ENCODE measurements at regions not wholly inside any gene's neighbourhood (a gene's known extent, or its start where the extent isn't known, plus 50 kb on each side); places are given as distances from the start of the nearest gene placed in this dataset.
"Not testable (repeated sequence)": the region's sequence is repeated elsewhere in the genome, so short reads cannot be mapped to it uniquely, and the experiment has no call there.

DNA sequence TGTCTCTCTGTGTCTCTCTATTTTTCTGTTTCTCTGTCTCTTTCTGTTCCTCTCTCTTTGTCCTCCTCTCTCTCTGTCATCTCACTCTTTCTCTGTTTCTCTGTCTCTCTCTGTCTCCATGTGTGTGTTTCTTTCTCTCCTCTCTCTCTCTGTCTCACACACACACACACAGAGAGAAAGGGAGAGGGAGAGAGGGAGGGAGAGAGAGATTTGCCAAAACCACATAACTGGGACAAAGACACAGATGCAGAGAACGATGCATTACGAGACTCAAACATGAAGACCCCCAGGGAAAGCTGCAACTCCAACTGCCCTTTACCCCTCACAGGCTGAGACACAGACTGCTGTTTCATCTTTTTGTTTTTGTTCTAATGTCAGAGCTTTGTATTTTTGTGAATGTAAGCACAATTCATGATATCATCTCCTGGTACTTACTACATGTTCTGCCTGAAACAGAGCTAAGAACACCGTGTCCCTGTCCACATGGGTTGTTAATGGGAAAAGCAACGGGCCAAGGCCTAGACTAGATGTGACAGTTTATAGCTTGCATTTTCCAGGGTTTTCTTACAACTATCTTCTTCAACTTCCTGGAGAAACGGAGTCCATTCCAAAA is 177.1 kb upstream of the ARID1B start:
- no peak for DNase-seq

DNA sequence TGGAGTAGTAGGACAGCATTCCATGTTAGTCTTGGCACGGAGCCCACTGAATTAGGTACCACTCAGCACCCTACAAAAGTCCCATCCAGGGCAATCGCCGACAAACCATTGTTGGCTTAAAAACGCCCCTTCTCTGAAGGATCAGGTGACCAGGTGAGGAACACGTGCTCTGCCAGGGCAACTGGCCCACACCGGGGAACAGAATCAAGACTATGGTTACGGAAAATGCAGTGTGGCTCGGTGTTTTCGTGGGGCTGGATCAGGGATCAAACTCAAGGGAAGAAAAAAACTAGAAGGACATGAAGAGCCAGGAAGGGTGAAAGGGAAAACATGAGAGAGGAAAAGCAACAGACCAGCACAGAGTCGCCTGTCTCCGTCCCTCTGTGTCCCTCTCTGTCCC is 177.8 kb upstream of the ARID1B start:
- no peak for DNase-seq

DNA sequence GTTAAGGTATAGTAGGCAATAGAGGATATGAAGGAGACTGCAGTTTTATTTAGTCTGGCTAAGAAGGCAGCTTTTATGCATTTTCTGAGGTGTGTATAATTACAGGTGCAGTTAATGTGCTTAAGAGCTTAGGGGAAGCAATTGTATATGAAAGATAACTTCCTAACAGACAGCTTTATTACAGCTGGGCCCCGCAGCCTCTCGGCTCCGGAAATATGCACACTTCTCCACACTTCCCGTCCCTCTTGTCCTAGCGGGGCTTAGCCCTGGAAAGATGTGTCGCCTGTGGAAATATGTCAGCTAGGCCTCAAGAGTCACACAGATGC is 178.4 kb upstream of the ARID1B start:
- DNase-seq = peak; percentile 64

GRCh38 chr6:156598071-156598854 is 178.9 kb upstream of the ARID1B start:
- DNase-seq = no peak

GRCh38 chr6:156597095-156597494 is 180.1 kb upstream of the ARID1B start:
- no peak for DNase-seq

DNA sequence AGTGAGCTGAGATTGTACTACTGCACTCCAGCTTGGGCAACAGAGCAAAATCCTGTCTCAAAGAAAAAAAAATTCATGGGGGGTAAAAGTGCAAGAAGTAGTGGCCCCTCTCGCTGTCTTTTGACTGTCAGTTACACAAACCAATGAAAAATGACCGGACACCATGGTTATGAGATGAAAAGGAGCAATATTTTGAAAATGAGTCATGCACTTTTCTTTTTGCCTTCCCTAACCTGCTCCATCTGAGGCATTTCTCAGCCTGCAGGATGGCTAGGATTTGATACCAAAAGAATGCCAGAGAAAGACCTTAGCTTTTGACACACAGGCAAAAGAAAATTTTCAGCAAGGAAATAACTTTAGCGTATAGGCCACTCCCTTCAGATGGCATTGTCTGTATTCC is 181.7 kb upstream of the ARID1B start:
- DNase-seq = no peak

DNA sequence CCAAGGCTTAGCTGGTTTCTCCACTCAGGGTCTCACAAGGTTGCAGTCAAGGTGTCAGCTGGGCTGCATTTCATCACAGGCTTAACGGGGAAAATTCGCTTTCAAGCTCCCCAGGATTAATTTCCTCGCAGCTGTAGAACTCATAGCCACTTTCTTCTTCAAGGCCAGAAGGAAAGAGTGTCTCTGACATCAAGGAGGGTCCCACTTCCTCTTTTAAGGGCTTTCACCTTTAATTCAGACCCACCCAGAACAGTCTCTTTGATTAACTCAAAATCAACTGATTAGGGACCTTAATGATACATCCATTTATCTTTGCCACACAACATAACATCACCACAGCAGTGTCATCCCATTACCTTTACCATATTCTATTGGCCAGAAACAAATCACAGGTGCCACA is 183.3 kb upstream of the ARID1B start:
- no peak for DNase-seq

DNA sequence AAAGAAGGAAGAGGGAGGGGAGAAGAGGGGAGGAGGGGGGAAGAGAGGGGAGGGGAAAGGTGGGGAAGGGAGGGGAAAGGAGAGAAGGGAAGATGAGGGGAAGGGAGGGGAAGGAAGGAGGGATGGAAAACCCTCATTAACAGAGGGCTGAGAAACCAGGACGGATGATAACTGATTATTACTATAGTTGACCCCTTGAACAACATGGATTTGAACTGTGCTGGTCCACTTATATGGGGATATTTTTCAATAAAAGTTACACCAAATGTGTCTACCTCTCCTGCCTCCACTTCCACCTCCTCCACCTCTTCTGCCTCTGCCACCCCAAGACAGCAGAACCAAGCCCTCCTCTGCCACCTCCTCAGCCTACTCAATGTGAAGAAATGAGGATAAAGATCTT is 184.1 kb upstream of the ARID1B start:
- DNase-seq = no peak

GRCh38 chr6:156590482-156590881 is 186.7 kb upstream of the ARID1B start:
- DNase-seq = no peak

DNA sequence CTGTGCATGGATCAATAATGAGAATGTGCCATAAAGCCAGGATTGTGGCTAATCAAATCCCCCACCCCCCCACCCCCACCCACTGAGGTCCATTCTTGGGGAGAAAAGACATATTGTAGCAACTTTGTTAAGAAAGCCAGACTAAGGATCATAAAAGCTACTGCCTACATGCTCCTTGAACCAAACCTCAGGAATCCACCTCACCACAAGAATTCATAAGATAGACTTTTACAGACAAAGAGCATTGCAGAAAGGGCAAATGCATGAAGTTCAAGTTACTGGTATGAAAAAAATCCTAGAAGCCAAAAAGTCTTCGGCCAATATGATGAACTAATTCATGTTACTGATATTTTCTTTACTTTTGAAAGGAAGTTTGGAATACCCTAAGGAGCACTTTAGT is 187.9 kb upstream of the ARID1B start:
- DNase-seq = no peak

- no peak for DNase-seq
Measured at GRCh38 chr6:156587751-156588301, 189.4 kb upstream of the ARID1B start.

- DNase-seq = no peak
Measured at GRCh38 chr6:156587071-156587470, 190.1 kb upstream of the ARID1B start.

GRCh38 chr6:156585859-156586258 is 191.3 kb upstream of the ARID1B start:
- DNase-seq = peak; percentile 94

GRCh38 chr6:156584121-156584520 is 193.1 kb upstream of the ARID1B start:
- not testable (repeated sequence) for DNase-seq

DNA sequence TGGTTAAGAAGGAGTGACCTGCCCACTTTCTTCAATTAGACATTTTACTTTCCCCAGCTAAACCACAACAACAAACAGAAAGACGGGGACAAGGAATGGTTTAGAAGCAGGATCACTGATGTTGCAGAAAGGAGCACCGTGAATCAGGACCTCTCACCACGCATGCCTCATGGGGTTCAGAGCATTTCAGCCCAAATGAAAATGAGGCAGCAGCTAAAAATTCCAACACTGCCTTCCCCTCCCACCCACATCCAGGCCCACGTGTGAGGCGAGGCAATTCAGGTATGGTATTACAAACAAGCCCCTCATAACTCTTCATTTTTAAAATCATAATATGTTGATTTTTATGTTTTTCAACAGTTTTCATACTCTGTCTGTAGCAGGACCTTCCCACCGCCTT is 194.1 kb upstream of the ARID1B start:
- DNase-seq = no peak

DNA sequence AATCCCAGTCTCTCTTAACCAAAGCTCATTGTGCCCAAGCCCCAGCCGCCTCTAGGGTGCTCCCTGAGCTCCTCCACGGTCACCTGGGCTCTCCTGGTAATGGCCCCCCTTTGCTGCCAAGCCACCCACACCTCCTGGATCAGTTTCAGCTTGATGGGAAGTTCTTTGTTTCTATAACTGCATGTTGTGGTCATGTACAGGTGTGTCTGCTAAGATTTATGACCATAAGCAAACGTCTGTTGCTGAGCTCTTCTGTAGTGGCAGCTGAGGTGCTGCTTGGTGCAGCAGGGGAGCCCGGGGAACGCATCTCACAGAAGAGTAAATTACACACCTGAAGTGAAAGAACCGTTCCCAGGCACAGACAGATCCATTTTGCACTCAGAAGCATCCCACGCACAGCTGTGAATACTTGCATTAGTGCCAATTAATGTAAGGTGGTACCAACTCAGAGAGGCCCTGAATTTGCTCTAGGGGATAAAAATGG is 194.6 kb upstream of the ARID1B start:
- DNase-seq = peak; percentile 100

GRCh38 chr6:156579564-156579963 is 197.6 kb upstream of the ARID1B start:
- no peak for DNase-seq

GRCh38 chr6:156577749-156578148 is 199.4 kb upstream of the ARID1B start:
- DNase-seq = no peak

GRCh38 chr6:156575361-156575760 is 201.8 kb upstream of the ARID1B start:
- DNase-seq = no peak

DNA sequence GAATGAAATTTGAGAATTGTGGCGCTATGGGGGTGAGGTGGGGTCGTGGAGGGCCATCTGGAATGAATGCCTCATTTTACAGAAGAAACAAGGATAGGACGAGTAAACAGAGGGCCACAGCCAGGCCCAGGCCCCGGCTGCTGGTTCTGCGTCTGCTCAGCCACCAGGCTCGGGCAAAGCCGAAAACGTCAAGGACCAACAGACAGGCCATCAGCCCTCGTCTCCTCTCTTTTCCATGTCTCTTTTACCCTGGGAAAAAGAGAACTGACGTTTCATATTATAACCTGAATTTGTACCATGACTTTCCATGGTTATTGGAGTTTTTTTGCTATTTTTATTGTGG is 212.4 kb upstream of the ARID1B start:
- no peak for DNase-seq

DNA sequence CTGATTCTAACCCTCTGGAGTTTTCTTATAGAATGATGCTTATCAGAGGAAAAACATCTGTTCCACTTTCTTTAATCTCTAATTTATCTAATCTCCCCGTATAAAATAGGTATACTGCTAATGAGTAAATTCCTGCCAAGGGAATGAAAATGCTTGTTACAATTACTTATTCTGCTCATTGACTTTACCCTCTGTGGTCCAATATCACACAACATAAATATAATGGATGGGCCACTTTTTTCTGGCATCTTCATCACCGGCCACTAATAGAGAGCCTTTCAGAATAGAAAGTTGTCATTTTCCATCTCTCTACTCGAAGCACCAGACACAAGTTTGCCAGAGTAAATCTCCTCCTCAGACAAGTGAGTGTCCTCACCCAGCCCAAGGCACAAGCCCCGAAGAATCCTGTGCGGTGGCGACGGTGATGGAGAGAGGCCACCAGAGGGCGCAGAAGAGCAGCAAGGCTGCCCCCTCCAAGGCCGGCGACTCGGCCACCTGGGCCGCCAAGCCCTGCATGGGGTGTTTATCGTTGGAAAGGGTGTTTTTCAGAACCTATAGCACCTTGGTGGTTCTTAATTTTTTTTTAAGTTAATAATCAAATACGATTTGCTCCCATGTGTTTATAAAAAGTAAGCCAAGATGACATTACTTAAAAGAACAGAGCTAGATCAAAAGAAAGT is 212.9 kb upstream of the ARID1B start:
- DNase-seq = peak; percentile 79

- peak; percentile 99 for DNase-seq
Measured at GRCh38 chr6:156563714-156564113, 213.5 kb upstream of the ARID1B start.

DNA sequence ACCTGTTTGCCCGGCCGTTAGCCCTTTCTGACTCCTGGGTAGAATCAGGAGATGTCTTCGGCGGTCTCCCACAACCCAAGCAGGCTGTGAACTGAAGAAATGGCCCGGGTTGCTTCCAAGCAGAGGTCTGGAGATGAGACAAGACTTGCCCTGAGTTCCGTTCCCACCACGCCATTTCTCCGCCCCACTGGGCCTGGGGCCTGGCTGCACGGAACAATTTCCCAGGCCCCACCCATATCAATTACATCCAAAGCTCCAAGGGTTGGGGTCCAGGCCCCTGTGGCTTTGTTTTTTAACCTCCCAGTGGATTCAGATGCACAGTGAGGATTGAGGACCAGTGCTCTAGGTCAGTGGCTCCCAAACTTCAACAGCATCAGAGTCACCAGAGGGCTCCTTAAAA is 214.5 kb upstream of the ARID1B start:
- DNase-seq = no peak

DNA sequence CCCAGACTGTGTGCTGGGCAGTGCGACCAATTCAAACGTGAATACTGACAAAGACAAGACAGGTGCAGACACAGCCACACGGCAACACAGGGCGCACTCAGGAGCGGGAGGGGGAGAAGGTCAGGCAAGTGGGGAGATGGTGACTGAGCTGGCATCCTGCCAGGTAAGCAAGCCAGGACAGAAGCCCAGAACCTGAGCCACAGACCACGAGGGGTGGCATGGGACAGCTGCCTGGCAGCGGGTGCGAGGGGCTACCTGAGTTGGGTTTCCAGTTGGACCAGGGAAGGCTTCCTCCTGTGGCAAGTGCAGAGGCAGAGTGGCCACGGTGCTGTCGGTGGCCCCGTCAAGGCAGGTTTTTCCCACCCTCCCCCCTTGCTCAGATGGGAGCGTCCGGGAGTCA is 215.2 kb upstream of the ARID1B start:
- peak; percentile 11 for DNase-seq

Data from NCI-H1105 treated with DMSO at 0.1 percent for 48 hours (cell line).